WTC11 (cell line): ENCODE measurements at regions not wholly inside any gene's neighbourhood (a gene's known extent, or its start where the extent isn't known, plus 50 kb on each side); places are given as distances from the start of the nearest gene placed in this dataset.

ENCODE experiments used
- FOXJ3 ChIP-seq: sonication (generic); formaldehyde crosslinking; IDR thresholded peaks from 2 replicates; pipeline ENCODE4 v1.9.0; 2021; ENCODE audit warnings: missing genetic modification reagents, mild to moderate bottlenecking, borderline replicate concordance
- TF ChIP-seq, protein P1 (sequence below): sonication (generic); formaldehyde crosslinking; IDR thresholded peaks from 2 replicates; pipeline ENCODE4 v1.8.0; 2022; ENCODE audit warnings: missing genetic modification reagents
- TF ChIP-seq, protein P2 (sequence below): fragments of 200-600 bp; IDR thresholded peaks from 2 replicates; pipeline ENCODE4 v1.8.0; 2022; ENCODE audit warnings: antibody characterized with exemption

DNA sequence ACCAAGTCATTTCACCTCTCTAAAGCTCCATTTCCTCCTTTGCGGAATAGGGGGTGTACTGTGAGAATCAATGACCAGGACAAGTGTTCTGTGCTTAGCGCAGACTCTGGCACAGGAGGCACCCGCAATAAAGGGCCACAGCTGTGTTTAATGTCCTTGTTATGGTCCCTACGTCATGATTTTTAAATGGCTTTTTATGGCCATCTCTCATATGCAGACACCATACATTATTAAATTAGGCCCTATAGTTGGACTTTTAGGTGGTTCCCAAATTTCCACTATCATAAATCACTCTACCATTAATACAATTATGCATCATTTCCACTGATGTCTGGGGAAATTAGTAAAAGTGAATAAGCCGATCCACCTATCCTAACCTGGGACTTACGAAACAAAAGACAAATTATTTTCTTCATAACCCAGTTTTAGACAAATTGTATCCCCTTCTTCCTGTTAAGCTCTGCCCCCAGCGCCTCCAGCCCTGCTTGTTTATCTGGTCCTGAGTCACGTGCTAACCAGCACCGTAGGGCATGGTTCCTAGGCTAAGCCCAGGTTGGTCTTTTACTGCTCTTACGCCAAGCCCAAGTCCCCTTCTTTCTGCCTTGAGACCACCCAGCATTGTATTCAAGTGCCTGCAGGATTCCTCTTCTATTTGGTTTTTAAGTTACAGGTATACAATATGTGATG is 278.3 kb downstream of the SHQ1 start:
- TF ChIP-seq FOXJ3 = no peak
- TF ChIP-seq, protein P1, sequence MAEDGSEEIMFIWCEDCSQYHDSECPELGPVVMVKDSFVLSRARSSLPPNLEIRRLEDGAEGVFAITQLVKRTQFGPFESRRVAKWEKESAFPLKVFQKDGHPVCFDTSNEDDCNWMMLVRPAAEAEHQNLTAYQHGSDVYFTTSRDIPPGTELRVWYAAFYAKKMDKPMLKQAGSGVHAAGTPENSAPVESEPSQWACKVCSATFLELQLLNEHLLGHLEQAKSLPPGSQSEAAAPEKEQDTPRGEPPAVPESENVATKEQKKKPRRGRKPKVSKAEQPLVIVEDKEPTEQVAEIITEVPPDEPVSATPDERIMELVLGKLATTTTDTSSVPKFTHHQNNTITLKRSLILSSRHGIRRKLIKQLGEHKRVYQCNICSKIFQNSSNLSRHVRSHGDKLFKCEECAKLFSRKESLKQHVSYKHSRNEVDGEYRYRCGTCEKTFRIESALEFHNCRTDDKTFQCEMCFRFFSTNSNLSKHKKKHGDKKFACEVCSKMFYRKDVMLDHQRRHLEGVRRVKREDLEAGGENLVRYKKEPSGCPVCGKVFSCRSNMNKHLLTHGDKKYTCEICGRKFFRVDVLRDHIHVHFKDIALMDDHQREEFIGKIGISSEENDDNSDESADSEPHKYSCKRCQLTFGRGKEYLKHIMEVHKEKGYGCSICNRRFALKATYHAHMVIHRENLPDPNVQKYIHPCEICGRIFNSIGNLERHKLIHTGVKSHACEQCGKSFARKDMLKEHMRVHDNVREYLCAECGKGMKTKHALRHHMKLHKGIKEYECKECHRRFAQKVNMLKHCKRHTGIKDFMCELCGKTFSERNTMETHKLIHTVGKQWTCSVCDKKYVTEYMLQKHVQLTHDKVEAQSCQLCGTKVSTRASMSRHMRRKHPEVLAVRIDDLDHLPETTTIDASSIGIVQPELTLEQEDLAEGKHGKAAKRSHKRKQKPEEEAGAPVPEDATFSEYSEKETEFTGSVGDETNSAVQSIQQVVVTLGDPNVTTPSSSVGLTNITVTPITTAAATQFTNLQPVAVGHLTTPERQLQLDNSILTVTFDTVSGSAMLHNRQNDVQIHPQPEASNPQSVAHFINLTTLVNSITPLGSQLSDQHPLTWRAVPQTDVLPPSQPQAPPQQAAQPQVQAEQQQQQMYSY = no peak
- TF ChIP-seq, protein P2, sequence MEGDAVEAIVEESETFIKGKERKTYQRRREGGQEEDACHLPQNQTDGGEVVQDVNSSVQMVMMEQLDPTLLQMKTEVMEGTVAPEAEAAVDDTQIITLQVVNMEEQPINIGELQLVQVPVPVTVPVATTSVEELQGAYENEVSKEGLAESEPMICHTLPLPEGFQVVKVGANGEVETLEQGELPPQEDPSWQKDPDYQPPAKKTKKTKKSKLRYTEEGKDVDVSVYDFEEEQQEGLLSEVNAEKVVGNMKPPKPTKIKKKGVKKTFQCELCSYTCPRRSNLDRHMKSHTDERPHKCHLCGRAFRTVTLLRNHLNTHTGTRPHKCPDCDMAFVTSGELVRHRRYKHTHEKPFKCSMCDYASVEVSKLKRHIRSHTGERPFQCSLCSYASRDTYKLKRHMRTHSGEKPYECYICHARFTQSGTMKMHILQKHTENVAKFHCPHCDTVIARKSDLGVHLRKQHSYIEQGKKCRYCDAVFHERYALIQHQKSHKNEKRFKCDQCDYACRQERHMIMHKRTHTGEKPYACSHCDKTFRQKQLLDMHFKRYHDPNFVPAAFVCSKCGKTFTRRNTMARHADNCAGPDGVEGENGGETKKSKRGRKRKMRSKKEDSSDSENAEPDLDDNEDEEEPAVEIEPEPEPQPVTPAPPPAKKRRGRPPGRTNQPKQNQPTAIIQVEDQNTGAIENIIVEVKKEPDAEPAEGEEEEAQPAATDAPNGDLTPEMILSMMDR = no peak
